NCI-H748 treated with DMSO at 0.1 percent for 48 hours (cell line): ENCODE measurements at regions not wholly inside any gene's neighbourhood (a gene's known extent, or its start where the extent isn't known, plus 50 kb on each side); places are given as distances from the start of the nearest gene placed in this dataset.
A peak's percentile ranks its signal among the peaks of the same experiment; 100 is the strongest.

Experiments
- DNase-seq: peaks from one replicate; lab custom pipeline; 2025; lab: John Stamatoyannopoulos, UW

DNA sequence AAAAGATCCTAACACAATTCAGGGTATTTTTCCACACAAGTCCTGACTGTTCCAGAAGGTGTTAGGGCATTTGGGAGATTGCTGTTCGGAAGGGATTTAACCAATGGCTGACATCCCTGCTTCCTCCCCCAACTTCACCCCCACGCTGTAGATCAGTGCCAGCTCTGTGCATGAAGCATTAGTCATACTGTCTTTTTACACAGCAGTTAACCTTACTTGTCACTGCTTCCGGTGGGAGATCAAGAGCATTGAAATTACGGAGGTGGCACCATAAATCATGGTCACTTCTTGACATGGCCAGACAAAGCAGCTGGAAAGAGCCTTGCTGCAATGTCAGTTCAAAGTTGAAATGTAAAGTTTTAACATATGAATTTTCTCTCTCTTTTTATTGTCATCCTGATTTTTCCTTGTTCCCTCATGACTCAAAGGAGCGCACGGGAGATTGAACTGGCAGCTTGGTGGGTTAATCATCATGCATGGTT, 70.2 kb downstream of the HRH4 start:
- no peak for DNase-seq

DNA sequence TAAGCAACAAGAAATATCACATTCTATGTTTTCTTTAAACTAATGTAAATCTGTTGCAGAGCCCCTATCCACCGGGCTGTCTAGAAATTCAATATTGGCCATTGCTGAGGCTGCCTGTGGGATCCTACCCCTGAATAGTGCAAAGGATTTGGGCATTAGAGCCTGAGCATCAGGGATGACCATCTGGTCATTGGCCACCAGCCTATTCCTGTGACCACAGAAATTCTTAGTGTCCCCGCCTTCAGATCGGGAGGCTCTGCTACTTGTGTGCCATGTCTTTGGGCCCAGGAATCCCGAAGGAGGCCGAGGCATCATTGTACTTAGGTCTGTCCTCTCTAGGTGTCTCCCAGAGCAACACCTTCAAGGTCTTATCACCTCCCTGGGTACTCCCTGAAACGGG, 73.8 kb downstream of the HRH4 start:
- no peak for DNase-seq

DNA sequence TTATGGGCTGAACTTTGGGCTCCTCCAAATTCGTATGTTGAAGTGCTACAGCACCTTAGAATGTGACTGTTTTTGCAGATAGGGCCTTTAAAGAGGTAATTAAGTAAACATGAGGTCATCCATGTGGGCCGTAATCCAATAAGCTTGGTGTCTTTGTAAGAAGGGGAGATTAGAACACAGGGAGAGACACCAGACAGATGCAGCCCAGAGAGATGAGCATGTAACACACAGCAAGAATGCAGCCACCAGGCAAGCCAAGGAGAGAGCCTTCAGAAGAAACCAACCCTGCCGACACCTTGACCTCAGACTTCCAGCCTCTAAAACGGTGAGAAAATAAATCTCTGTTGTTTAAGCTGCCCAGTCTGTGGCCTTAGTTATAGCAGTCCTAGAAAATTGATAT, 74.3 kb downstream of the HRH4 start:
- no peak for DNase-seq

DNA sequence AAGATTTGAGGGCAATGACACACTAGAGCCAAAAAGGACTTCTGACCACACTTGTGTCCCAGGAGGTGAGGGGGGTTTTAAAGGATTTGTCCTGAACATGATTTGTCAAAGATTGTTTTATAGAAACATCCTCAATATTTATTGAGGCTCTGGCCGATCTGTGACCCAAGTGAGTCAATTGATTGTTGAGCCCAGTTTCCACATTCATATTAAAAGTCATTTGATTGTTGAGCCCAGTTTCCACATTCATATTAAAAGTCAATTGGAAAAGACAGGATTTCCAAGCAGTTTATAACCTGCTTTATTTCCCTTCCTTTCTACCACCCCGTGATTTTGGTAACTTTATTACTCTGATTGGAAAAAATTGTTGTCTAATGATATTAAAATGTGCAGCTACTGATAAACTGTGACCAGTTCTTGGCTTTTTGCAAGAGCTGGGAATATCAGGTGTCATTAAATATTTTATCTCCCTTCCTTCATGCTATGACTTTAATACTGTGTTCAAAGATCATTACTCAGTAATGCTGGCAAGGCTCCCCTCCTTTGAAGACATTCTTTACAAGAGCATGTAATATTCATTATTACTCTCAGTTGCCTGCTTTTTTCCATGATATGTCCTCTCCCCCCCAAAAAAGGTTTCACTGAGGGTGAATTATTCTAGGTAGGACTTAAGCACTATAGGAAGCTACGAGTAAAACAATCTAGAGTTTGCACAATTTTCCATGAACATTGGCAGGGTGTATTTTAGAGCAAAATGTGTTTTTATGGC, 75.3 kb downstream of the HRH4 start:
- no peak for DNase-seq

DNA sequence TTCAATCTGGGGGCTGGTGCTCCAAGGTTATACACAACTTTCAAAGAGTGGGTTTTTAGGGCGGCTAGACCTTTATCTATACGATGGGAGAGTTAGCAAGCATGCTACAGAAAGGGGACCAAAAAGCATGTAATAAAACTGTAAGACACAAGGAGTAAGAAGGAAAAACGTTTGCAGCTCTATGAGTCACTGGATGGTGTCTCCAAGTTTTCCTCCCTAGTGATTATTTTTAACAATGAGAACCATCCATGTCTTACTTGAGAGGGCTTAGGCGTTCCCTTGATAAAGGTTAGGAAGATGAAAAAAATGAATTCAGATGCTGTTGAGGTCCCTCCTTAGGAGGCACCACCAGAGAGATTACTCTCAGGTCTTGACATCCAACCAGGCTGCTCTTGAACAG, 75.9 kb downstream of the HRH4 start:
- no peak for DNase-seq

DNA sequence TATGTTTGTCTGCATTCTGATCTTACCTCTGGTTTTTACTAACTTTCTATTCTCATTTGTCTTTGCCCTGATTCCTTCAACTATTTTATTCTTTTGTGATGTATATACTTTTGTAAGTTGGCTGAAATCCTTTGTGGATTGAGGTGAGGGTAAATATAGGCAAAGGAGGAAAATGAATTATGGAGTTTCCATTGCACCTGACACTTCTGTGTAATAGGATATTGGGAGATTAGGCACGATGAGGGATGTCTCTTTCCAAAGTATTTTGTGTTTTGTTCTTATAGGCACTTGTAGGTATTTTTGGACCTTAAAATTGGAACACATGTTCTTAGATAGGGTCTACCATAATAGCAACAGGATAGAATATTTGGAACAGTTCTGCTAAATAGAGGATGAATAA, 76.4 kb downstream of the HRH4 start:
- DNase-seq: no peak

DNA sequence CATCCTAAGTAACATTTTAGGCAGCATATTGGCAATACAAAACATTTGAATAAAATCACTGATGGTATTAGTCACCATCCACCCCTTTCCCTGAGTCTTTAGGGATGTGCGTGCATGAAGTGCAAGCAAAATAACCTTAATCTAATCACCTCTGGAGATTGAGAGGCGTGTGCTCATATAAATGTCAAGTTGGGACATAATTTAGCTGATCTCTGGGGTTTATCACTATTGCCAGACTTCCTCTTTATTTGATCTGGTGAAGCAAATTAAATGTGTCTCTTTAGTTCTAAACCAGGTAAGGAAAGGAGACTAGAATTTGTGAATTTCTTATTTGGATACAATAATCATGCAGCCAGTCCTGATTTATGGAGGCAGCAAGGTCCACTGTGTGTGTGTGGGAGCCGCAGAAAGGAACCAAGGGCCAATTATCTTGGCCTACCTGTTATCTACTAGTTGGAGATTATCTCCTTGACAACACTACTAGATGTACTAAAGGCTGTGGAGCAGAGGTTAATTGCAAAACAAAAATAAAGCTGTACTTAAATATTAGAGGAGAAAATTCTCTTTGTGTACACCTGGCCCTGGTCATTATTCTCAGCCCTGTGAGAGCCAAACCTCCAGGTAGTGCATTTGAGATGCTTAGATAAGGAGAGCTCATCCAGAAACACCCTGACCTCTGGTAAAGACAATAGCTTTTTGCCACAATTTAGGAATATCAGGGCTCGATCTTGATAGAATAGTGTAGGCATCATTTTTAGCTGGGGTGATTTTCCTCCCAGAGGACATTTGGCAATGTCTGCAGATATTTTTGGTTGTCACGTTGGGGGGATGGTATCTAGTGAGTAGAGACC, 78.2 kb downstream of the HRH4 start:
- DNase-seq: peak; percentile 15

DNA sequence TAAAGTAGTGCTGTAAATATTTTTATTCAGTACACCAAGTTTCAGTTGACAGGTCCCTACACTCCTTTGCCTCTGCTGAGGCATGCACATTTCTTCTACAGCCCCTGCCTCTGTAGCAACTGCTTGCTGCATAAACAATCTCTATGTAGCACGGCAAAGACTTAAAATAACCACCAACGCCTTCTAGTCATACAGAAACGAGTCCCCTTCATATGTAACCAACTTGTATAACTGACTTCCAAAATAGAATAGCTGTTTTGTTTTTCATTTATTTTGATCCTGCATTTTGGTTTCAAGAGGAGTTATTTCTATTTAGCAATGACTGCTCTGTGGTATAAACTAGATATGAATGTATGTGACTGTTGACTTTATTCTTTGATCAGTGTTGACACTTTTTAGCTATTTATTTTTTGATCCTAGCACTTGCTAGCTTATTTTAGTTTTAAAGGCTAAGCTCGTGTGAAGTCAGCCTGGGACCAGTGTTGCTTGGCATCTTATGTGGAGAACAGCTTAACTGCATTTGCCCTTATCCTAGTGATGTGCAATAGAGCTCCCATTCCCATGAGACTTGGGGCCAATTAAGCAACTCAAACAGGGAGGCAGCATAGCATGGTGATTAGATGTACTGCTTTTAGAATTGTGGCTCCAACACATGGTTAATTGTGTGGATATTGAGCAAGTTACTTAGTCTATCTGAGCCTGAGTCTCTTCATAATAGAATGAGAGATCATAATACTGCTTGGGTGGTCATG, 79.6 kb downstream of the HRH4 start:
- no peak for DNase-seq

DNA sequence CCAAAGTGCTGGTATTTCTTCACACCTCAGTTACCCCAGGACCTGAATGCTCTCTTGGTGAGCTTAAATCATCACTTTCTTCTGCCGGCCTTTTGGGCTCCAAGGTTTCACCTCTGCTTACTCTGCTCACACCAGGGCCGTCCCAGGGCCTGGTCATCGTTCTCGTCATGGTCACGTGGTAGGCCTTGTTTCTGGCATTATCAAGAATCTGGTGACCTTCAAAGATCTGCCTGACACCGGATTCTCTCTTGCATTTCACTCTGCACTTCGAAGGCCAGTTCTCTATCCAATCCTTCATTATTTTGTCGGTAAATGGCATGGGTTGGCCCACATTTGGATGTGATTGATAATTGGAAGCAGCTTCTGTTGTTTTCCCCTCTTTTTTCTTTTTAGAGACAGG, 80.5 kb downstream of the HRH4 start:
- DNase-seq: no peak

DNA sequence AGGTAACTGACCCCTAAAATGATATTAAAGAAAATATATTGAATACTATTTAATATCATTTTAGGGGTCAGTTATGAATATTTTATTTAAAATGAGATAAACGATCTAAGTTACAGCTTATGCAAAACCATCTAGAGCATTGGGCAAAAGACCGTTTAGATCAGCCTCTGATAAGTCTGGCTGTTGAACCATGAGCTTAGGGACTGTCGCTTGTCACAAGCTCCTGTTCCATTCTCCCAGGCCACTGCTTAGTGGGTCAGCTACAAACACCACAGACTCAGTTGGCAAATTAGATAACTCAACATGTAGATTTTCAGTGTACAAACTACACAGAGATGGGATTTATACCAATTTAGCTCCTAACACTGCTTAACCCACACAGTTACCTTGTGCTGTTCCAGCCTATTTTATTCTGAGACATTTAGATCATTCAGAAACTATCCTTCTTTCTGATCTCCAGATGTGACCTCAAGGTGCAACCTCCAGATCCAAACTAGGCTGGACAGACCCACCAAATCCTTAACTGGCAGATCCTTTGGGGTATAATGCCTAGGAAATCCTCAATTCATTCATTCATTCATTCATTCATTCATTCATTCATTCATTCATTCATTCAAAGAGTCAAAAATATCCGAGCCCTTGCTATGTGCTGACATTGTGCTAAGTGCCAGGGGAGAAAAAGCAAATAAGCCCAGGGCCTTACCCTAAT, 82.8 kb downstream of the HRH4 start:
- no peak for DNase-seq

DNA sequence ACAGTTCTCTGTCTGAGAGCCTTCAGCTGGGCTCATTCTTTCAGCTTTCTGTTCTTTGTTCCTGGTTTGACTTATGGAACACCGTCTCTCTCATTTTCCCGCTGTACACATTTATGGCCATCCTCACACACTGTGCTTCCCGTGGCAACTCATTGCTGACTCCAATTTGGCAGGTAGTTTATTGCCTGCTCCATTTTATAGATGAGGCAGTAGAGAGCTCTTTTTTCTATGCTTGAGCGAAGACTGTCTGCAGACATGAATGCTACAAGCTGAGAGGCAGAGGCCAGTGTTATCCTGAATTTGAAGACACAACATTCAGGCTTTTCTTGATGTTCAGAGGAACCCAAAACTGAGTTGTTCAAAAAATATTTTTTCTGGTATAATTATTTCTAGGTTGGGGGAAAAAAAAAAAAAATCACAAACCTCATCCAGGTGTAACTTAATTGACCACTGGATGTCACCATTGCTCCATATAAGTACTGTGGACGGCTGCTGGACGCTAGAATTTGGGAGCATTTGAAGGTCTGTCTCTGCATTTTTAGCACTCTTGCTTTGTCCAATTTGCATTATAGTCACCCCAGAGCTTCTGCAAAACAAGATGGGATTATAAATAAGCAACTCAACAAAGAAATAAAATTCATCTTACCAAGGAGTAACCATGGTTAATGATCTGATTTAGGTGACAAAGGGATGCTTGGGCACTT, 83.5 kb downstream of the HRH4 start:
- DNase-seq: peak; percentile 23

DNA sequence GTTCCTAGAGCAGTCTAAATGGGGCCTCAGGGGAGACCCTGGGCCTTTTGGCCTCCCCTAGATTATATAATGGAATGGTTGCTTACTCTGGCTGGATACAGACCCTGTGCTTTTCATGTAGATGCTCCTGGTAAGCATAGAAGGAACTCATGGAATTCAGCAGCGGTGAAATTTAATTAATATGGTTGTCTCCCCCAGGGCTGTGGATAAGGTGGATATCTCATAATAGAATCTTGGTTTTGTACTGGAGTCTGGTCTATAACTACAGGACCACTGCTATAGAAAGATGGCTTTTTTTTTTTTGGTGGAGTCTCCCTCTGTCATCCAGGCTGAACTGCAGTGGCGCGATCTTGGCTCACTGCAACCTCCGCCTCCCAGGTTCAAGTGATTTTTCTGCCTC, 84.5 kb downstream of the HRH4 start:
- DNase-seq: no peak

DNA sequence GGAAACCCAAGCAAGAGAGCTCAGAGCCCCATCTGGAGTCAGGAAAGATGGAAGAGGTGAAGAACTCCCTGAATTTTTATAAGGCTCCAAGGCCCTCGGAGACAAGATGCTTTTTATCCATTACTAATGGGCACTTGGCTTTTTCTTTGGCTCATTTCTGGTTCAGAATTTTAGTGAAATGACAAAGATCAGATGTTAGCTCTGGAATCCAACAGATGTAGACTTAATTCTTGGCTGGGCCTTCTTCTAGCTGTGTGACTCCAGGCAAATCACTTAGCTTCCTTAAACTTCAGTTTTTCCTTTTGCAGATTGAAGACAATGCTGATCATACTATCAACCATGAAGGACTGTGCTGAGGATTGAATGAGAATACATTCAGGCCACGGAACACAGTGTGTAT, 85.2 kb downstream of the HRH4 start:
- DNase-seq: no peak

DNA sequence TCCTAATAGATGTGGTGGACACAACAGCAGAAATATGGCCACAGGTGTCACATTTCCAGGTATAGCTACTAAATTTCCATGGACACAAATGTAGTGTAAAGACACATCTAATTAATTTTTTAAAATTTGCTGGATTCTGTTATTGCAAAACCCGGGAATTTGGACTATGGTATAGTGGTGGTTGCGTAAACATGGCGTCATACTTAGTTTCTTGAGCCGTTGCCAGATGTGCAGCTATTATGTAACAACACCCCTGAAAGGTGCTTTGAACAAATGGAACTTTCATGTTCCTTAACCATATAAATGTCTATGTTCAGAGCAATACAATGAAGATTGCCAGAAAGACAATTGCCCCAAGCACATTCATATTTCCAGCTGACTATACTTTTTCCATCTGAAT, 85.9 kb downstream of the HRH4 start:
- no peak for DNase-seq

DNA sequence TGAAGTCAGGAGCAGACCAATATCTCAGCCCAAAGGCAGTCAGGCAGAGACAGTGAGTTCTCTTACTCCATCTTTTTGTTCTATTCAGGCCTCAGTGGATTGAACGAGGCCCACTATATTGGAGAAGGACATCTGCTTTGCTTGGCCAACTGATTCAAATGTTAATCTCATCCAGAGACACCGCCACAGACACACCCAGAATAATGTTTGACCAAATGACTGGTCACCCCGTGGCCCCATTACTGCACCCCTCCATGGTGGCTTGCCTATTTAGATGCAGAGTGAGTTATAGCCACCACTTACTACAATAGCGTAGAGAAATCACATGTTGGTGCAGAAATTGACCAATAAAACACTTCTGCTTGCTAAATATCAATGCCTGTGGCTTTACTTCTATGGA, 88.1 kb downstream of the HRH4 start:
- no peak for DNase-seq

DNA sequence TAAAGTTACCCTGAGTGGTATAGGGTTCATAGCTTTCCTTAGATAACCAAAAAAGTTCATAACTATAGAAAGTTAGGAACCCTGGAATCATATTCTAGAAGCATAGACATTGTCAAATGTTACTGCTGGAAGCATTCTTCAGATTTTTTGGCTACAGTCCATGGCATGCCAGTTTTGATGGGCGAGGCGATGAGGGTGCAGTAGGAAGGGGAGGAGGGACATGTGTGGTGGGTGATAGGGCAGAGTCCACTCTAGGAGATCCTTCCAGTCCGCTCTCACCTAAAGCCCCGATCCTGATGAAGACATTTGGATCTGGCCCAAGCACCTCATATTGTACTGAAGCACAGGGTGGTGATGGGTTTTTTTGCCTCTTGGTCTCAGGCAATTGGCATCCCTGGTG, 91.8 kb downstream of the HRH4 start:
- no peak for DNase-seq

DNA sequence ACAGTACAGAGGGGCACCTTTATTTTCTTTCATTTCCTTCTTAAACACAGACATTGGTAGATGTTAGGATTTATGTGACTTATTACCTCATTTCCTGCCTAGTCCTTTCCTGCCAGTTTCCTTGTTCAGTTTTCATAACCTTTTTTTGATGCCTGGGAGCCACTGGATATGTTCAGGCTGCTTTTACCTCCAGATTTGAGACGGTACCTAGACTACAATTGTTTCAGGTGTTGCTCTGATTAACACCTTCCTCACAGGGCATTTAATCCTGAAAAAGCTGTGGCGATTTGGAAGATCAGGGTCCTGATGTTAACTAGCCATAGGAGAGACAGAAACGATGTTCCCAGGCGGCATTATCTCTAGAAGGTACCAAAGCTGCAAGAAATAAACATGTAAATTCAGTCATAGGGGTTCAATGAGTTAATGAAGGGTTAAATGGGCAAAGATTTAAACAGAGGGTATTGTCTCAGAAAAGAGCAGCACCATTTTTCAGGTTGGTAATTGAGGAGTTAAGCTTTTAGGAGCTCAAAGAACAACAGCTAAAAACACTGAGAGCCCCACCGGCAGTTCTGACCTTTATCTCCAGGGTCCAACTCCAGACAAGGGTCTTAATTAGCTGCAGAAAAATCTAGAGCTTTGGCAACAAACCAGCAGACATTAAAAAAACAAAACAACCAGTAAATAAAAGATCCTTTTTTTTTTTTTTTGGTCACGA, 93.3 kb downstream of the HRH4 start:
- no peak for DNase-seq

DNA sequence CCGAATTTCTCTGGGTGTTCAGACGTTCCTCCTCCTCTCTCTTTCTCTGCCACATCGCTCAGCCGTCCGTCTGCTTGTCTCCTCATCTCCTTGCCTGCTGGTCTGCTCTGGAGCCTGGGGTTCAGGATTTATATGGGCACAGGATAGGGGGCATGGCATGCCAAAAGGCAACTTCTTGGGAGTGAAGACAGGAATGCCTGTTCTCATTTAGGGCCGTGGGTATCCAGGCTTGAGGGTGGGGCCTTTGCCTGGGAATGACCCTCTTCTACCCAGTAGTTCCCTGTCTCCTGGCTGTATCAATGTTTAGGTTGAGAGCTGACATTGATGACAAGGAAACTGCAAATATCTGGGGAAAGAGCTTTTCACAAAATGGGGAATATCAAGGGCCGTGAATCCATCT, 98.0 kb downstream of the HRH4 start:
- no peak for DNase-seq

DNA sequence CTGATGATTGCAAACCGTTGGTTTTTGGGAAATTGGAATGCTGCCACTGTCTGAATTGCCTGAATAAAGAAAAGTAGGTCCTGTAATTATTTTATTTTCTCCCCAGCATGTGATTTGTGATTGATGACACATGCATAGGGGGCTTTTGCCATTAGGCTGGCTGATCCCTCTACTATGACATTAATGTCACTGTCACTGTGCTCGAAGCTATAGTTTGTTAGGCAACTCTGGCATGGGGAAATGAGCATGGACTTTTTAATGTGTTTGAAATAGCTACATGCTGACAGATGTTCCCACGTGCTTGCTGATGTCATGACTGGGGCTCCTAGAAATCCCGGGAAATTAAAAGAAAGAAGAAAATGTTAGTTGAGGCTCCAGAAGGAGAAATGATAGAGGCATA, 99.1 kb downstream of the HRH4 start:
- DNase-seq: no peak

DNA sequence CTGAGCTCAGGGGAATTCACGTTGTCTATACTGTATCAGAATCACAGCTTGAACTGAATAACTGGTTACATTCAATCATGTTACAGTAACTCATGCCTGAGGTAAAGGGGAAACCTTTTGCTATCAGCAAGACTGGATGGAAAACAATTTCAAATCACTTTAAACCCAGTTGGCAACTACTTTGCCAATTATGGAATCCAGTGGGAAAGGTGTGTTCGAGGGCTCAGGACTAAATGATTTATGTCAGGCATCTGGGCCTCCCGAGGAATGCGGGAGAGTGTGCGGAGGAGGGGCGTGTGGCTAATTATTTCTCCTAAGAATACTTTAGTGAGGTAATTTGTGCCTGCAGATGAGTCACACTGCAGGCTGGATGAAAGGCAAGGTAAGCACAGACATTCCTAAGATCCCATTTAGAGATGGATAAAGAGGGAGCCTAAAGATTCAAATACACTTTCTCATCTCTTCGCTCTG, 100.1 kb downstream of the HRH4 start:
- DNase-seq: no peak
